ENCODE measurements at regions not wholly inside any gene's neighbourhood (a gene's known extent, or its start where the extent isn't known, plus 50 kb on each side); places are given as distances from the start of the nearest gene placed in this dataset.

GRCh38 chr3:154900816-154901215 is 179.3 kb upstream of the MME start:
- Mint-ChIP-seq H3K36me3 (ENCODE audit: low read depth) (no peaks in the 10 kb centered on the region), H3K27ac (no peak overlapping the region), H3K4me1 (ENCODE audit: low read depth) (no peaks in the 10 kb centered on the region), H3K27me3 (no peaks in the 10 kb centered on the region), H3K9me3 (peaks cover 3% of the 10 kb centered on the region), H3K4me3 (no peak overlapping the region)
- ATAC-seq (no peak), DNase-seq (no peak)
- TF ChIP-seq CTCF (IDR thresholded peaks at IDR 0.05) = no peak
- intact Hi-C loops (cut with micrococcal nuclease) = no loop called here
- ChIA-PET CTCF (no interaction called here), POLR2A (interaction anchor here (0.6 kb wide), 1 partner anchor 21 kb away, joined by 3 read pairs; no protein-coding TSS in a partner anchor)

GRCh38 chr3:154898916-154899315 is 181.2 kb upstream of the MME start:
- H3K4me3 Mint-ChIP-seq = no peak overlapping the region
- no peak for ATAC-seq
- CTCF ChIA-PET = no interaction called here

GRCh38 chr3:154898443-154898842 is 181.7 kb upstream of the MME start:
- CTCF ChIA-PET = no interaction called here
- Mint-ChIP-seq H3K27me3 (no peaks in the 10 kb centered on the region), H3K9me3 (peaks cover 3% of the 10 kb centered on the region), H3K4me3 (no peak overlapping the region), H3K27ac (no peak overlapping the region), H3K36me3 (ENCODE audit: low read depth) (no peaks in the 10 kb centered on the region), H3K4me1 (ENCODE audit: low read depth) (no peaks in the 10 kb centered on the region)
- no peak for TF ChIP-seq CTCF (IDR thresholded peaks at IDR 0.05)
- ATAC-seq (no peak), DNase-seq (no peak)
- intact Hi-C loops (cut with micrococcal nuclease) = no loop called here
- POLR2A ChIA-PET = no interaction called here

More at GRCh38 chr3:154898916-154899315, 181.2 kb upstream of the MME start:
- Mint-ChIP-seq H3K4me1 (ENCODE audit: low read depth) (no peaks in the 10 kb centered on the region), H3K27me3 (no peaks in the 10 kb centered on the region), H3K9me3 (peaks cover 3% of the 10 kb centered on the region), H3K27ac (no peak overlapping the region), H3K36me3 (ENCODE audit: low read depth) (no peaks in the 10 kb centered on the region)
- DNase-seq = no peak
- POLR2A ChIA-PET = no interaction called here
- intact Hi-C loops (cut with micrococcal nuclease) = no loop called here
- no peak for TF ChIP-seq CTCF (IDR thresholded peaks at IDR 0.05)

GRCh38 chr3:154893813-154894212 is 186.3 kb upstream of the MME start:
- Mint-ChIP-seq H3K4me3 (no peak overlapping the region), H3K4me1 (ENCODE audit: low read depth) (no peaks in the 10 kb centered on the region), H3K27me3 (no peaks in the 10 kb centered on the region), H3K27ac (no peak overlapping the region), H3K36me3 (ENCODE audit: low read depth) (no peaks in the 10 kb centered on the region), H3K9me3 (peaks cover 5% of the 10 kb centered on the region)
- ATAC-seq (no peak), DNase-seq (no peak)
- intact Hi-C loops (cut with micrococcal nuclease) = no loop called here
- CTCF ChIA-PET = no interaction called here
- POLR2A ChIA-PET = no interaction called here
- TF ChIP-seq CTCF (IDR thresholded peaks at IDR 0.05) = no peak

- no peak for ATAC-seq
- H3K9me3 Mint-ChIP-seq = peaks cover 11% of the 10 kb centered on the region
Measured at GRCh38 chr3:154889227-154889634, 190.9 kb upstream of the MME start.

More at GRCh38 chr3:154889227-154889634, 190.9 kb upstream of the MME start:
- DNase-seq = no peak
- intact Hi-C loops (cut with micrococcal nuclease) = no loop called here
- no peak for TF ChIP-seq CTCF (IDR thresholded peaks at IDR 0.05)
- no peaks in the 10 kb centered on the region for H3K36me3 Mint-ChIP-seq (ENCODE audit: low read depth)
- no peaks in the 10 kb centered on the region for H3K4me1 Mint-ChIP-seq (ENCODE audit: low read depth)
- no peak overlapping the region for H3K4me3 Mint-ChIP-seq
- POLR2A ChIA-PET = no interaction called here
- H3K27me3 Mint-ChIP-seq = no peaks in the 10 kb centered on the region
- H3K27ac Mint-ChIP-seq = no peak overlapping the region
- CTCF ChIA-PET = no interaction called here

Measured in activated CD8-positive, alpha-beta T cell treated with anti-CD3 and anti-CD28 coated beads for 36 hours (primary cell).